GM23248 (cell line): ENCODE measurements at regions not wholly inside any gene's neighbourhood (a gene's known extent, or its start where the extent isn't known, plus 50 kb on each side); places are given as distances from the start of the nearest gene placed in this dataset.

Experiments
- EZH2 ChIP-seq: fragments of 200-600 bp; sonication (generic); IDR thresholded peaks from 2 replicates; pipeline ENCODE4 v1.6.1; 2018; ENCODE audit warnings: antibody characterized with exemption, mild to moderate bottlenecking; ENCODE audit not compliant: insufficient read depth, poor library complexity, severe bottlenecking
- EZH2phosphoT487 ChIP-seq: fragments of 200-600 bp; sonication (generic); IDR thresholded peaks from 2 replicates; pipeline ENCODE4 v1.6.1; 2018; ENCODE audit warnings: antibody characterized with exemption, moderate library complexity, mild to moderate bottlenecking, low read depth; ENCODE audit not compliant: insufficient read depth

DNA sequence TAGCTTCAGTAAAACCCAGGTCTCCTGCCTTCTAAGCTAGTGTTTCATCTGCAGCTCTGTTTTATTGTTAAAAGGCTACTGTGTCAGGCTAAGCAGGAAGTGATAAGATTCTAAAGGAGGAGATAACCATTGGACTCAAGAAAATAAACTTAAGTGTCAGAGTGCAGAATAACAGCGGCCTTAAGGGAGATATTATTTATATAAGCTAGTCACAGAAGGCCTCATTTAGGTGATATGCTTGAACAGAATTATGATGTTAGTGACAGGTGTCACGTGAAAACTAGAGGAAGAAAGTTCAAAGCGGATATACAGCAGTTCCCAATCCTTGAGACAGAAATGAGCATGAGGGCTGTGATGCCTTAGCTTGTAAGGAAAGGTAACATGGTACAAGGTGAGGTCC lies 373.4 kb downstream of the FOXG1 start:
- TF ChIP-seq EZH2phosphoT487 (no peak), EZH2 (no peak)
